ENCODE measurements at regions not wholly inside any gene's neighbourhood (a gene's known extent, or its start where the extent isn't known, plus 50 kb on each side); places are given as distances from the start of the nearest gene placed in this dataset.
"Not testable (repeated sequence)": the region's sequence is repeated elsewhere in the genome, so short reads cannot be mapped to it uniquely, and the experiment has no call there.

- DNase-seq, result no peak
Observed at GRCh38 chr7:91408388-91409154, 144.3 kb downstream of the FZD1 start.

GRCh38 chr7:91411060-91411459 lies 146.8 kb downstream of the FZD1 start:
- DNase-seq, result no peak

- no peak for DNase-seq
Observed at GRCh38 chr7:91412298-91412697, 148.1 kb downstream of the FZD1 start.

GRCh38 chr7:91414734-91415133 lies 150.5 kb downstream of the FZD1 start:
- DNase-seq, result no peak

GRCh38 chr7:91416155-91416865 lies 152.1 kb downstream of the FZD1 start:
- DNase-seq, result no peak

GRCh38 chr7:91420606-91421005 lies 156.4 kb downstream of the FZD1 start:
- DNase-seq, result no peak

- no peak for DNase-seq
Observed at GRCh38 chr7:91421018-91421417, 156.8 kb downstream of the FZD1 start.

GRCh38 chr7:91424371-91424770 lies 160.1 kb downstream of the FZD1 start:
- no peak for DNase-seq

GRCh38 chr7:91425149-91425548 lies 160.9 kb downstream of the FZD1 start:
- no peak for DNase-seq

- no peak for DNase-seq
Observed at GRCh38 chr7:91427051-91427450, 162.8 kb downstream of the FZD1 start.

- DNase-seq, result no peak
Observed at GRCh38 chr7:91431601-91432000, 167.4 kb downstream of the FZD1 start.

GRCh38 chr7:91434836-91435235 lies 170.6 kb downstream of the FZD1 start:
- no peak for DNase-seq

GRCh38 chr7:91435381-91436059 lies 171.3 kb downstream of the FZD1 start:
- DNase-seq, result no peak

GRCh38 chr7:91436655-91437054 lies 172.4 kb downstream of the FZD1 start:
- no peak for DNase-seq

GRCh38 chr7:91440198-91440597 lies 176.0 kb downstream of the FZD1 start:
- not testable (repeated sequence) for DNase-seq

GRCh38 chr7:91443862-91444261 lies 179.6 kb downstream of the FZD1 start:
- DNase-seq, result no peak

GRCh38 chr7:91446819-91447218 lies 182.6 kb downstream of the FZD1 start:
- no peak for DNase-seq

GRCh38 chr7:91455411-91455810 lies 191.2 kb downstream of the FZD1 start:
- DNase-seq, result no peak

GRCh38 chr7:91457208-91457607 lies 193.0 kb downstream of the FZD1 start:
- no peak for DNase-seq

GRCh38 chr7:91459539-91459938 lies 195.3 kb downstream of the FZD1 start:
- DNase-seq, result no peak

GRCh38 chr7:91462316-91462715 lies 198.1 kb downstream of the FZD1 start:
- DNase-seq, result no peak

GRCh38 chr7:91463330-91463729 lies 199.1 kb downstream of the FZD1 start:
- no peak for DNase-seq

- DNase-seq, result no peak
Observed at GRCh38 chr7:91465595-91466061, 201.4 kb downstream of the FZD1 start.

- no peak for DNase-seq
Observed at GRCh38 chr7:91468256-91468655, 204.0 kb downstream of the FZD1 start.

Data from EL (cell line).